Activated CD4-positive, alpha-beta memory T cell treated with anti-CD3 and anti-CD28 coated beads for 36 hours (primary cell): ENCODE measurements at regions not wholly inside any gene's neighbourhood (a gene's known extent, or its start where the extent isn't known, plus 50 kb on each side); places are given as distances from the start of the nearest gene placed in this dataset.

Source experiments
- CTCF ChIA-PET: fragments of 350-600 bp; sonication (Branson Sonifier 250); formaldehyde crosslinking; loops from one replicate; lab custom pipeline; 2021; ENCODE audit warnings: antibody characterized with exemption, inconsistent platforms; lab: Charles Lee
- POLR2A ChIA-PET: fragments of 350-600 bp; sonication (Branson Sonifier 250); formaldehyde crosslinking; loops from one replicate; lab custom pipeline; 2021; ENCODE audit warnings: antibody characterized with exemption; lab: Charles Lee
- DNase-seq: peaks from one replicate; pipeline ENCODE4 v3.0.0-alpha.2; 2020
- H3K27ac Mint-ChIP-seq: one replicate; pipeline ENCODE4 v1.8.0; 2021; ENCODE audit warnings: mixed read lengths
- H3K27me3 Mint-ChIP-seq: one replicate; pipeline ENCODE4 v1.8.0; 2021; ENCODE audit warnings: mixed read lengths
- H3K36me3 Mint-ChIP-seq: one replicate; pipeline ENCODE4 v1.8.0; 2021; ENCODE audit warnings: mixed read lengths
- H3K4me1 Mint-ChIP-seq: one replicate; pipeline ENCODE4 v1.8.0; 2021; ENCODE audit warnings: low read depth, mixed read lengths
- H3K4me3 Mint-ChIP-seq: one replicate; pipeline ENCODE4 v1.8.0; 2021; ENCODE audit warnings: mild to moderate bottlenecking, mixed read lengths
- H3K9me3 Mint-ChIP-seq: one replicate; pipeline ENCODE4 v1.8.0; 2021; ENCODE audit warnings: mixed read lengths
- intact Hi-C: fragments of 100-400 bp; cut with micrococcal nuclease; formaldehyde crosslinking; loops from one replicate; pipeline ENCODE4 v1.15.1; 2023

DNA sequence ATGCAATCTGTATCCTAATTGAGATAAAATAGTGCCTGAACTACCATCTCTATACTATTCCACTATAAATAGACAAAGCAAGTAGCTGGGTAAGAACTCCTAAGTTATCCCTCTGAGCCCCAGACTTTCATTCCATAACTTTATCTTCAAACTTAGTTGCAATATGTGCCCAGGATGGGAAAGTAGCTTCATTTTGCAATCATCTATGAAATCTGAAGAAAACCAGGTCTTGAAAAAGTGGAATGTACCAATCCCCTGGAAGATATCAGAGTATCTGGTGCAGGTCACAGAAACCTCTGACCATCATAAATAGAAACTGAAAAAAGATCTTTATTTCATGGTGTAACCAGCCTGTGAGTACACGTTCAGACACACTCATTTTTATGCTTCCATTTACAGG lies 78.1 kb upstream of the TMEM178A start:
- Mint-ChIP-seq H3K36me3 (no peaks in the 10 kb centered on the region), H3K4me1 (no peaks in the 10 kb centered on the region), H3K27me3 (peaks cover 3% of the 10 kb centered on the region), H3K9me3 (no peaks in the 10 kb centered on the region), H3K4me3 (no peak overlapping the region), H3K27ac (no peak overlapping the region)
- ChIA-PET CTCF (no interaction called here), POLR2A (no interaction called here)
- DNase-seq: no peak
- intact Hi-C loops: no loop called here

- Mint-ChIP-seq H3K4me1 (no peaks in the 10 kb centered on the region), H3K9me3 (no peaks in the 10 kb centered on the region), H3K27me3 (peaks cover 4% of the 10 kb centered on the region), H3K4me3 (no peak overlapping the region), H3K27ac (no peak overlapping the region), H3K36me3 (no peaks in the 10 kb centered on the region)
- intact Hi-C loops: no loop called here
- ChIA-PET POLR2A (no interaction called here), CTCF (interaction anchor here (0.6 to 1.3 kb wide), 4 partner anchors 27 to 250 kb away, joined by 3 read pairs; no protein-coding TSS in a partner anchor)
- no peak for DNase-seq
These were observed 72.0 kb upstream of the TMEM178A start for GRCh38 chr2:39593439-39594393.

DNA sequence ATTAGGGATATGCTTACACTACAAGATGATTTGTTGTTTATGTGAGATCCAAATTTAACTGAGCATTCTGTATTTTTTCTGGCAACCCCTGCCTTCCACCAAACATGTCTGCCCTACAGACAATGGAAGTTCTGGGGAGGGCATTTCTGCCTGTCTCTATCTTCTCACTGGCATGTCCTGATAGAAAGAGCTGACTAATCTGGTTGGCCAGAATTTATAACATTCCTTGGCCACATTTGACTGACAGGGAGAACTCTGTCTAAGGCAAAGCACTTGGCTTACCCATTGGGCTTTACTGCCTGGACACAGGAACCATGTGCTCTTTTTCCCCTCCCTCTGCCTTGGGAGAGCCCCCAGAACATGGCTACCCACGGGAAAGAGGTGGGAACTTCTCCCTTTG lies 70.6 kb upstream of the TMEM178A start:
- ChIA-PET CTCF (no interaction called here), POLR2A (no interaction called here)

GRCh38 chr2:39597314-39597713 lies 68.4 kb upstream of the TMEM178A start:
- H3K9me3 Mint-ChIP-seq: no peaks in the 10 kb centered on the region
- peaks cover 2% of the 10 kb centered on the region for H3K27me3 Mint-ChIP-seq
- no peak for DNase-seq
- H3K4me3 Mint-ChIP-seq: no peak overlapping the region
- H3K36me3 Mint-ChIP-seq: no peaks in the 10 kb centered on the region
- intact Hi-C loops: no loop called here
- ChIA-PET CTCF (interaction anchor here (0.6 kb wide), 1 partner anchor 108 kb away, joined by 3 read pairs; no protein-coding TSS in a partner anchor), POLR2A (no interaction called here)
- H3K4me1 Mint-ChIP-seq: no peaks in the 10 kb centered on the region
- no peak overlapping the region for H3K27ac Mint-ChIP-seq

More for the DNA sequence above, 70.6 kb upstream of the TMEM178A start:
- Mint-ChIP-seq H3K9me3 (no peaks in the 10 kb centered on the region), H3K4me3 (no peak overlapping the region), H3K27ac (no peak overlapping the region), H3K27me3 (peaks cover 4% of the 10 kb centered on the region), H3K36me3 (no peaks in the 10 kb centered on the region), H3K4me1 (no peaks in the 10 kb centered on the region)
- DNase-seq: no peak
- intact Hi-C loops: no loop called here

GRCh38 chr2:39602616-39603015 lies 63.1 kb upstream of the TMEM178A start:
- H3K36me3 Mint-ChIP-seq: no peaks in the 10 kb centered on the region
- no peak overlapping the region for H3K4me3 Mint-ChIP-seq
- no peak overlapping the region for H3K27ac Mint-ChIP-seq
- H3K27me3 Mint-ChIP-seq: peaks cover 17% of the 10 kb centered on the region
- POLR2A ChIA-PET: no interaction called here
- H3K4me1 Mint-ChIP-seq: no peaks in the 10 kb centered on the region
- DNase-seq: no peak
- intact Hi-C loops: no loop called here
- H3K9me3 Mint-ChIP-seq: no peaks in the 10 kb centered on the region
- CTCF ChIA-PET: no interaction called here

DNA sequence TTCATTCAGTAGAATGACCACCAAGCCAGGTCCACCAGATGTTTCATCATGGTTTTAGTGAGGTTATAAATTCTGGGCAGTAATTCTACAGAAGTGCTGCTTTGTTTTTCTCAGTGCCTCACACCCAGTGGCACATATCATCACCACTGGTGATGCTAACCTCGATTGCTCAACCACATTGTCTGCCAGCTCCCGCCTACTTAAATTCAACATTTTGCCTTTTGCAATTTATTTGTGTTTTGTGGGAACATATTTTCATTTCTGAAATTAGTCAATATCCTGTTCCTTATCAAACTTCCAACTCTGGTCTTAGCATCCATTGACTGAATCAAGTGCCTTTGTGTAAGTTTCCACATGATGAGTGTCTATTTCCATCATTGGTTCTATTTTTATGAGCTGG lies 62.3 kb upstream of the TMEM178A start:
- POLR2A ChIA-PET: no interaction called here
- Mint-ChIP-seq H3K9me3 (no peaks in the 10 kb centered on the region), H3K4me3 (no peak overlapping the region), H3K36me3 (no peaks in the 10 kb centered on the region), H3K27ac (no peak overlapping the region), H3K4me1 (no peaks in the 10 kb centered on the region), H3K27me3 (peaks cover 17% of the 10 kb centered on the region)
- intact Hi-C loops: no loop called here
- DNase-seq: no peak
- CTCF ChIA-PET: no interaction called here

DNA sequence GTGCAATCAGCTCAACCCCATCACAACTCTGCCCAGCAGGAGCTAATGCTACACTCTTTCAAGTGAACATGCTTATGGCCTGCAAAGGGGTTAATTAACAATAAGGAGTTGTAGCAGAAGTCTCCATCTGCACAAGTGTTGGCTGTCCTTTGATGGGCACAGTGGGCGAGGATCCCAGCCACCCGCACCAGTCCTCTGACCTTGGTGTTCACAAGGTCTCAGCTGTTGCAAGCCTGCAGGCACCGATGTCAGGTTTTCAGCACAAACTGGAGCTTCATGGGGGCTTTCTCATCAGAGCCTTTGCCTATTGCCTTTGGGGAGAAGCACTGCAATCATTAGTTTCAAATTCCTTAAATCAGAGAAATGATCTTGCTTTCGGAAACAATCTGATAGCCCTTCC lies 60.9 kb upstream of the TMEM178A start:
- Mint-ChIP-seq H3K27ac (no peak overlapping the region), H3K4me1 (no peaks in the 10 kb centered on the region), H3K36me3 (no peaks in the 10 kb centered on the region), H3K9me3 (no peaks in the 10 kb centered on the region), H3K4me3 (no peak overlapping the region), H3K27me3 (peaks cover 17% of the 10 kb centered on the region)
- CTCF ChIA-PET: interaction anchor here (1.0 kb wide), 1 partner anchor 26 kb away, joined by 4 read pairs; no protein-coding TSS in a partner anchor
- DNase-seq: no peak
- POLR2A ChIA-PET: no interaction called here
- intact Hi-C loops: no loop called here

GRCh38 chr2:39606585-39606984 lies 59.1 kb upstream of the TMEM178A start:
- intact Hi-C loops: no loop called here
- Mint-ChIP-seq H3K4me1 (no peaks in the 10 kb centered on the region), H3K4me3 (no peak overlapping the region), H3K9me3 (no peaks in the 10 kb centered on the region), H3K36me3 (no peaks in the 10 kb centered on the region), H3K27me3 (peaks cover 21% of the 10 kb centered on the region), H3K27ac (no peak overlapping the region)
- no peak for DNase-seq
- ChIA-PET POLR2A (interaction anchor here (0.6 kb wide), 1 partner anchor 1725 kb away, joined by 3 read pairs; no protein-coding TSS in a partner anchor), CTCF (no interaction called here)

DNA sequence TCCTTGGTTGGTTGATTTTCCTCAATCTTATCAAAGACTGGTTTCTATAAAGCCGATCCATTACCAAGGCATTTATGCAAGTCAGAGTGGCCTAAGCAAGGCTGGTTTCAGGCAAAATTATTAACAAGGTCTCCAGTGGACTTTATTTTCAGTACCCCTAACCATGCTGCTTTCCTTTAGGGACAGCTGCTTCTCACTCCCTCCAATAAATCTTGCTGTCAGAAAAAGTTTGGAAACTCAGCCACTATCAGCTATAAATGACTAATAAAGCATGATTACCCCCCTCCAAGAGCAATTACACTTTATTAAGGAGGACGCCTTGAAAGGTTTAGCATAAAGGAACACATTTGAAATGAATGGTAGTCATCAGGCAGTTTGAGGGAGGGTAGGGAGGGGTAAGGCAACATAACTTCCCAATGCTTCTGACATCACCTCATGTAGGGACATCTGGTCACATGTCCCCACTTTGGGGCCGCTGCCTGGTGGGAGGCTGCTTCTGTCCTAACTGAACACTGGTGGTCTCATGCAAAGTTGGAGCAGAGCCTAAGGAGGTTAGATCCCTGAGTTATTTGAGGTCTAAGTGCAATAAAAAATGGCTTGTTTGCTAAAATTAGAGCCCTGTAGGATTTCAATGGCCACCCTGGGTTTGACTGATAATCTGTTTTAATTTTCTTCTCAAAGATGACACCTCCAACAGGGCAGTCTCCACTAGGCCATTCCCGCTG lies 58.0 kb upstream of the TMEM178A start:
- intact Hi-C loops: no loop called here

GRCh38 chr2:39608263-39608575 lies 57.5 kb upstream of the TMEM178A start:
- intact Hi-C loops: no loop called here
- POLR2A ChIA-PET: no interaction called here
- CTCF ChIA-PET: no interaction called here
- no peak overlapping the region for H3K4me3 Mint-ChIP-seq
- H3K4me1 Mint-ChIP-seq: no peaks in the 10 kb centered on the region
- no peak for DNase-seq
- no peaks in the 10 kb centered on the region for H3K36me3 Mint-ChIP-seq
- H3K9me3 Mint-ChIP-seq: no peaks in the 10 kb centered on the region
- H3K27me3 Mint-ChIP-seq: peaks cover 18% of the 10 kb centered on the region
- H3K27ac Mint-ChIP-seq: no peak overlapping the region

More for the DNA sequence above, 58.0 kb upstream of the TMEM178A start:
- Mint-ChIP-seq H3K36me3 (no peaks in the 10 kb centered on the region), H3K4me3 (no peak overlapping the region), H3K27ac (no peak overlapping the region), H3K27me3 (peaks cover 21% of the 10 kb centered on the region), H3K9me3 (no peaks in the 10 kb centered on the region), H3K4me1 (no peaks in the 10 kb centered on the region)
- POLR2A ChIA-PET: no interaction called here
- no peak for DNase-seq
- CTCF ChIA-PET: no interaction called here

DNA sequence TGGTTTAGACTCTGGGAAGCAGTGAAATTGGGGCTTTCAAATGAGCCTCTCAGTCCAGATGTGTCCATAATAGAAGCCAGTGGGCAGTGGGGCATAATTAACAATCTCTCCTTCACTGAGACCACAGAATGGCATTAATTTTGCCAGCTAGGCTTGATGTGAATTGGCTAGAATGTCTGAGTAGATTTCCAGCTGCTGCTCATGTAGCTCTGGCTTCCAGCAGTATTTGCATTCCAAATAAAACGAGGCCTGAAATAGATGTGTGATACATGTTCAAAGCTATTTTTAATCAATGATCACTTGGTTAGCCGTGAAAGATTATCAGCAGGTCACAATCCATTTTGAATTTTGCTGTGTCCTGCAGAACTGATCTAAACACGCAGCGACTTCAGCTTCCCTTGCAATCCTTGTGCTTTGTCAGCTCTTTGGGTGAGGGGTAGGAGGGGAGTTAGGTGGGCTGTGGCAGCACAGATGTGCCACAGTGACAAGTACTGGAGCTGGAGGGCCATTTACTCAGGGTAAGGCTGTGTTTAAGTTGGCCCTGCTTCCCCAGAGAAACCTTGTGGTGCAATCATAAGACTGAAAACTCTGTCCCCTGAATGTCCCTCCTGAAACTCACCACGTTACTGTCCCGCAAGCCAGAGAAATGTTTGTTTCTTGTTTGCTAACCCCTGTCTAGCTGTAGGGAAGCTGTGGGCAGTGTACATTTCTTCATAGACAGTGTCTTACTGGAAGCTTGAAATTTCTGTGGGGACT lies 56.9 kb upstream of the TMEM178A start:
- intact Hi-C loops: no loop called here
- Mint-ChIP-seq H3K4me1 (no peaks in the 10 kb centered on the region), H3K36me3 (no peaks in the 10 kb centered on the region), H3K27ac (no peak overlapping the region), H3K4me3 (no peak overlapping the region), H3K27me3 (peaks cover 18% of the 10 kb centered on the region), H3K9me3 (no peaks in the 10 kb centered on the region)
- POLR2A ChIA-PET: no interaction called here
- DNase-seq: no peak
- CTCF ChIA-PET: no interaction called here

- CTCF ChIA-PET: no interaction called here
These were observed 55.8 kb upstream of the TMEM178A start for GRCh38 chr2:39609917-39610316.

More at GRCh38 chr2:39609917-39610316, 55.8 kb upstream of the TMEM178A start:
- H3K27me3 Mint-ChIP-seq: peaks cover 19% of the 10 kb centered on the region
- POLR2A ChIA-PET: no interaction called here
- no peaks in the 10 kb centered on the region for H3K9me3 Mint-ChIP-seq
- H3K27ac Mint-ChIP-seq: no peak overlapping the region
- H3K4me3 Mint-ChIP-seq: no peak overlapping the region
- DNase-seq: no peak
- H3K4me1 Mint-ChIP-seq: no peaks in the 10 kb centered on the region
- H3K36me3 Mint-ChIP-seq: no peaks in the 10 kb centered on the region
- intact Hi-C loops: no loop called here
